ENCODE measurements at regions not wholly inside any gene's neighbourhood (a gene's known extent, or its start where the extent isn't known, plus 50 kb on each side); places are given as distances from the start of the nearest gene placed in this dataset.

DNA sequence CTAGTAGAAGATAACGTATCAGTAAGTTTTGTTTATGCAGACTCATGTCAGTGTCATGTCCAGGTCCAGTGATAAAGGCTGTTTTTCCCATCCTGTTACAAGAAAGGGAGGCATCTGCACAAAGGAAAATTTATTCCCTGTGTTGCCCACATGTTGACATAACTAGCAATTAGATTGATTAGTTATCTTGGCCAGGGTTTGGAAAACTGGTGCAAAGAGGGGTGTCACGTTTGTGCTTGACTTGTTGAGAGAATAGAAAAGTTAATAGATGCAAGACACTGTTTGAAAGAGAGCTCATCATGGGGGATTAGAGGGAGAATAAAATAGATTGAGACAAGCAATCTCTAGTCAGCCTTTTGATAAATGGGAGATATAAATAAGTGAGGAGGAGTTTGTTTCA lies 1357.0 kb upstream of the AGA start:
- no peak for DNase-seq (ENCODE audit: low read depth in 1 of 2, low spot score in 1 of 2)
- H3K27ac ChIP-seq (replicated peaks), result no peak overlapping the region
- TF ChIP-seq GABPA (IDR thresholded peaks at IDR 0.05; ENCODE audit: low read depth) (no peak), POLR2AphosphoS5 (IDR thresholded peaks at IDR 0.05; ENCODE audit: low read depth) (no peak), SPI1 (IDR thresholded peaks at IDR 0.05; ENCODE audit: borderline replicate concordance, low read depth) (no peak)
- TF ChIP-seq, protein P1, sequence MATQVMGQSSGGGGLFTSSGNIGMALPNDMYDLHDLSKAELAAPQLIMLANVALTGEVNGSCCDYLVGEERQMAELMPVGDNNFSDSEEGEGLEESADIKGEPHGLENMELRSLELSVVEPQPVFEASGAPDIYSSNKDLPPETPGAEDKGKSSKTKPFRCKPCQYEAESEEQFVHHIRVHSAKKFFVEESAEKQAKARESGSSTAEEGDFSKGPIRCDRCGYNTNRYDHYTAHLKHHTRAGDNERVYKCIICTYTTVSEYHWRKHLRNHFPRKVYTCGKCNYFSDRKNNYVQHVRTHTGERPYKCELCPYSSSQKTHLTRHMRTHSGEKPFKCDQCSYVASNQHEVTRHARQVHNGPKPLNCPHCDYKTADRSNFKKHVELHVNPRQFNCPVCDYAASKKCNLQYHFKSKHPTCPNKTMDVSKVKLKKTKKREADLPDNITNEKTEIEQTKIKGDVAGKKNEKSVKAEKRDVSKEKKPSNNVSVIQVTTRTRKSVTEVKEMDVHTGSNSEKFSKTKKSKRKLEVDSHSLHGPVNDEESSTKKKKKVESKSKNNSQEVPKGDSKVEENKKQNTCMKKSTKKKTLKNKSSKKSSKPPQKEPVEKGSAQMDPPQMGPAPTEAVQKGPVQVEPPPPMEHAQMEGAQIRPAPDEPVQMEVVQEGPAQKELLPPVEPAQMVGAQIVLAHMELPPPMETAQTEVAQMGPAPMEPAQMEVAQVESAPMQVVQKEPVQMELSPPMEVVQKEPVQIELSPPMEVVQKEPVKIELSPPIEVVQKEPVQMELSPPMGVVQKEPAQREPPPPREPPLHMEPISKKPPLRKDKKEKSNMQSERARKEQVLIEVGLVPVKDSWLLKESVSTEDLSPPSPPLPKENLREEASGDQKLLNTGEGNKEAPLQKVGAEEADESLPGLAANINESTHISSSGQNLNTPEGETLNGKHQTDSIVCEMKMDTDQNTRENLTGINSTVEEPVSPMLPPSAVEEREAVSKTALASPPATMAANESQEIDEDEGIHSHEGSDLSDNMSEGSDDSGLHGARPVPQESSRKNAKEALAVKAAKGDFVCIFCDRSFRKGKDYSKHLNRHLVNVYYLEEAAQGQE (IDR thresholded peaks at IDR 0.05; ENCODE audit: insufficient replicate concordance, low read depth), result no peak
- TF ChIP-seq, protein P2, sequence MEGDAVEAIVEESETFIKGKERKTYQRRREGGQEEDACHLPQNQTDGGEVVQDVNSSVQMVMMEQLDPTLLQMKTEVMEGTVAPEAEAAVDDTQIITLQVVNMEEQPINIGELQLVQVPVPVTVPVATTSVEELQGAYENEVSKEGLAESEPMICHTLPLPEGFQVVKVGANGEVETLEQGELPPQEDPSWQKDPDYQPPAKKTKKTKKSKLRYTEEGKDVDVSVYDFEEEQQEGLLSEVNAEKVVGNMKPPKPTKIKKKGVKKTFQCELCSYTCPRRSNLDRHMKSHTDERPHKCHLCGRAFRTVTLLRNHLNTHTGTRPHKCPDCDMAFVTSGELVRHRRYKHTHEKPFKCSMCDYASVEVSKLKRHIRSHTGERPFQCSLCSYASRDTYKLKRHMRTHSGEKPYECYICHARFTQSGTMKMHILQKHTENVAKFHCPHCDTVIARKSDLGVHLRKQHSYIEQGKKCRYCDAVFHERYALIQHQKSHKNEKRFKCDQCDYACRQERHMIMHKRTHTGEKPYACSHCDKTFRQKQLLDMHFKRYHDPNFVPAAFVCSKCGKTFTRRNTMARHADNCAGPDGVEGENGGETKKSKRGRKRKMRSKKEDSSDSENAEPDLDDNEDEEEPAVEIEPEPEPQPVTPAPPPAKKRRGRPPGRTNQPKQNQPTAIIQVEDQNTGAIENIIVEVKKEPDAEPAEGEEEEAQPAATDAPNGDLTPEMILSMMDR (IDR thresholded peaks at IDR 0.05; ENCODE audit: insufficient read depth, low read length), result no peak
- no peak overlapping the region for H3K4me3 ChIP-seq (replicated peaks; ENCODE audit: insufficient read depth, low read length)
- no peaks in the 10 kb centered on the region for H3K27me3 ChIP-seq (ENCODE audit: insufficient read depth, poor library complexity, severe bottlenecking)

DNA sequence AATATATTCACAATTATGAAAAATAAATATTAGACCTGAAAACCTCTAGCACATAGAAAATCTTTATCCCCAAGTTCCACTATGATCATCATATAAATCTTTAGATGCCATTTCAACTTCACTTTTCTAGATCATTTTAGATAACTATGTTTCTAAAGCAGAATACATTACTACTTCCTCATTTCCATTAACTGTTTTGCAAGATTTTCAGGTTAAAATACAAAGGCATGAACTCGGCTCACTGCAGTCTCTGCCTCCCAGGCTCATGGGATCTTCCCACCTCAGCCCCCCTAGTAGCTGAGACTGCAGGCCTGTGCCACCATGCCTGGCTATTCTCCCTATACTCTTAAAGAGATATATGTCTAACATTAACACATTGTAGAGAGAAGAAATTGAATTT lies 1365.9 kb upstream of the AGA start:
- Histone ChIP-seq H3K27me3 (ENCODE audit: insufficient read depth, poor library complexity, severe bottlenecking) (no peaks in the 10 kb centered on the region), H3K4me3 (replicated peaks; ENCODE audit: insufficient read depth, low read length) (no peak overlapping the region), H3K27ac (replicated peaks) (no peak overlapping the region)
- TF ChIP-seq, protein P2 (IDR thresholded peaks at IDR 0.05; ENCODE audit: insufficient read depth, low read length), result no peak
- TF ChIP-seq, protein P1 (IDR thresholded peaks at IDR 0.05; ENCODE audit: insufficient replicate concordance, low read depth), result no peak
- no peak for TF ChIP-seq GABPA (IDR thresholded peaks at IDR 0.05; ENCODE audit: low read depth)
- DNase-seq (ENCODE audit: low read depth in 1 of 2, low spot score in 1 of 2), result no peak

DNA sequence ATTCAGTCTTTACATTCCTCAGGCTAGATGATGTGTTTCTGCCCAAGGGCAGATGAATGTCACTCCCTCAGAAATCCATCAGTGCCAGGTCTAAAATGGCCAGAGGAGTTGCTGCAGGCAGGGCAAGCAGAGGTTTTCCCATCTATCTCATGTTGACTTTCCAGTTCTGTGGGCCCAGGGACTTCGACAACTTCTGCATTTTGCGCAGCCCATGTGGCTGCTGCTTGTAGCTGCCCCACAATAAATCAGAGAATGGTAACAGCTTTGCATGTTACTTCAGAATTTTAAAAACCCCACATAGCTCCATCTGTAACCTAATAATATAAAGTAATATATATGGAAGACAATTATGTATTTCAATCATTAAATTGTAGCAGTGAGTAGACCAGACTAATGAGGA lies 1367.7 kb upstream of the AGA start:
- H3K27me3 ChIP-seq (ENCODE audit: insufficient read depth, poor library complexity, severe bottlenecking), result no peaks in the 10 kb centered on the region
- no peak for DNase-seq (ENCODE audit: low read depth in 1 of 2, low spot score in 1 of 2)
- no peak overlapping the region for H3K27ac ChIP-seq (replicated peaks)
- no peak overlapping the region for H3K4me3 ChIP-seq (replicated peaks; ENCODE audit: insufficient read depth, low read length)
- TF ChIP-seq, protein P2 (IDR thresholded peaks at IDR 0.05; ENCODE audit: insufficient read depth, low read length), result no peak
- TF ChIP-seq POLR2AphosphoS5 (IDR thresholded peaks at IDR 0.05; ENCODE audit: low read depth) (no peak), GABPA (IDR thresholded peaks at IDR 0.05; ENCODE audit: low read depth) (no peak)

DNA sequence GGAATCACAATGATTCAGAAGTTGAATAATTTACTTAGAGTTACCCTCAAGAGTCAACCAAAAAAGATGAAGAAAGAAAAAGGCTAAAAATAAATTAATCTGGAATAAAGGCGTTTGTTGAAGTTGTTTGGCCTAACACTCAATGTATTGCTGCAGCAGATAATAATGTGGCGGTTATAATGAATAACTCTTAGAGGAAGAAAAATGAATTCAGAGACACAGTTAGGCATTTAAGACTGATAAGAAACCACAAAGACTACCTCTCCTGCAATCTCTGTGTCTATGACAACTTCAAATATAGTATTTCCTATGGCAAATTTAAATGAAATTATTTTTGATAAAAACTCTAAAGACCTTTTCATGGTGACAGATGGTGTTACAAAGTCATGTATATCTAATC lies 1369.1 kb upstream of the AGA start:
- TF ChIP-seq SPI1 (IDR thresholded peaks at IDR 0.05; ENCODE audit: borderline replicate concordance, low read depth) (no peak), POLR2AphosphoS5 (IDR thresholded peaks at IDR 0.05; ENCODE audit: low read depth) (no peak), GABPA (IDR thresholded peaks at IDR 0.05; ENCODE audit: low read depth) (no peak)
- TF ChIP-seq, protein P2 (IDR thresholded peaks at IDR 0.05; ENCODE audit: insufficient read depth, low read length), result no peak
- TF ChIP-seq, protein P1 (IDR thresholded peaks at IDR 0.05; ENCODE audit: insufficient replicate concordance, low read depth), result no peak
- Histone ChIP-seq H3K27ac (replicated peaks) (no peak overlapping the region), H3K4me3 (replicated peaks; ENCODE audit: insufficient read depth, low read length) (no peak overlapping the region), H3K27me3 (ENCODE audit: insufficient read depth, poor library complexity, severe bottlenecking) (no peaks in the 10 kb centered on the region)
- DNase-seq (ENCODE audit: low read depth in 1 of 2, low spot score in 1 of 2), result no peak

Data from HL-60 (cell line).